PFSK-1 (cell line): ENCODE measurements at regions not wholly inside any gene's neighbourhood (a gene's known extent, or its start where the extent isn't known, plus 50 kb on each side); places are given as distances from the start of the nearest gene placed in this dataset.

Source experiments
- FOXP2 ChIP-seq: optimal IDR thresholded peaks from 2 replicates; pipeline ENCODE3; 2011; ENCODE audit warnings: borderline replicate concordance, control low read depth, inconsistent platforms; ENCODE audit not compliant: insufficient read depth; ENCODE audit errors: extremely low read length, extremely low read depth
- POLR2AphosphoS5 ChIP-seq: IDR thresholded peaks from 2 replicates; pipeline ENCODE4 v1.6.1; 2012; ENCODE audit warnings: low read depth, mild to moderate bottlenecking, control low read depth, low read length, moderate library complexity
- REST ChIP-seq, 2 experiments: IDR thresholded peaks; 2 replicates each; pipeline versions ENCODE4 v1.6.1 to v1.8.0; 2011 to 2012; ENCODE audit warnings: low read depth in 2 of 2, low read length in 2 of 2, control low read depth in 1 of 2, inconsistent platforms in 1 of 2, mild to moderate bottlenecking in 1 of 2, moderate library complexity in 1 of 2; ENCODE audit not compliant: insufficient read depth in 1 of 2
- SIN3A ChIP-seq: IDR thresholded peaks from 2 replicates; pipeline ENCODE4 v1.6.1; 2012; ENCODE audit warnings: mild to moderate bottlenecking, low read length, moderate library complexity, borderline replicate concordance; ENCODE audit not compliant: insufficient read depth
- TAF1 ChIP-seq: IDR thresholded peaks from 2 replicates; pipeline ENCODE4 v1.6.1; 2012; ENCODE audit warnings: low read length, control low read depth, borderline replicate concordance; ENCODE audit not compliant: insufficient read depth

GRCh38 chr13:109971456-109972090 lies 185.2 kb upstream of the IRS2 start:
- no peak for TF ChIP-seq POLR2AphosphoS5
- no peak for TF ChIP-seq SIN3A
- no peak for TF ChIP-seq REST (IDR thresholded peaks at IDR 0.05; ENCODE audit: insufficient read depth in 1 of 2, low read depth in 2 of 2, low read length in 2 of 2)
- TF ChIP-seq TAF1: no peak
- TF ChIP-seq FOXP2: no peak

GRCh38 chr13:109971006-109971405 lies 184.6 kb upstream of the IRS2 start:
- TF ChIP-seq REST (IDR thresholded peaks at IDR 0.05; ENCODE audit: insufficient read depth in 1 of 2, low read depth in 2 of 2, low read length in 2 of 2): no peak
- TF ChIP-seq POLR2AphosphoS5: no peak
- no peak for TF ChIP-seq TAF1
- TF ChIP-seq SIN3A: no peak
- TF ChIP-seq FOXP2: no peak

- TF ChIP-seq FOXP2: no peak
- TF ChIP-seq TAF1: no peak
- TF ChIP-seq SIN3A: no peak
- TF ChIP-seq POLR2AphosphoS5: no peak
- TF ChIP-seq REST (IDR thresholded peaks at IDR 0.05; ENCODE audit: insufficient read depth in 1 of 2, low read depth in 2 of 2, low read length in 2 of 2): no peak
Measured at GRCh38 chr13:109968876-109969577, 182.6 kb upstream of the IRS2 start.

GRCh38 chr13:109963960-109964563 lies 177.7 kb upstream of the IRS2 start:
- TF ChIP-seq REST (IDR thresholded peaks at IDR 0.05; ENCODE audit: insufficient read depth in 1 of 2, low read depth in 2 of 2, low read length in 2 of 2) (no peak), TAF1 (no peak), POLR2AphosphoS5 (no peak), SIN3A (no peak), FOXP2 (no peak)
